HuH-7.5 (cell line): ENCODE measurements at regions not wholly inside any gene's neighbourhood (a gene's known extent, or its start where the extent isn't known, plus 50 kb on each side); places are given as distances from the start of the nearest gene placed in this dataset.

Experiments used
- DNase-seq: peaks from one replicate; pipeline ENCODE4 v3.0.0; 2011; ENCODE audit warnings: low spot score

GRCh38 chr12:97335115-97335514, 127.5 kb upstream of the RMST start:
- no peak for DNase-seq

- DNase-seq: no peak
These were observed 125.5 kb upstream of the RMST start for GRCh38 chr12:97336900-97337751.

GRCh38 chr12:97342130-97342529, 120.5 kb upstream of the RMST start:
- DNase-seq: no peak

- DNase-seq: no peak
These were observed 114.6 kb upstream of the RMST start for GRCh38 chr12:97347956-97348355.

- DNase-seq: no peak
These were observed 104.2 kb upstream of the RMST start for GRCh38 chr12:97358361-97358760.

GRCh38 chr12:97359021-97359690, 103.4 kb upstream of the RMST start:
- DNase-seq: no peak

GRCh38 chr12:97363693-97364092, 98.9 kb upstream of the RMST start:
- DNase-seq: no peak

GRCh38 chr12:97368462-97369163, 94.0 kb upstream of the RMST start:
- no peak for DNase-seq

- DNase-seq: no peak
These were observed 87.3 kb upstream of the RMST start for GRCh38 chr12:97375310-97375709.

- DNase-seq: no peak
These were observed 82.2 kb upstream of the RMST start for GRCh38 chr12:97380440-97380839.

GRCh38 chr12:97385121-97385520, 77.5 kb upstream of the RMST start:
- DNase-seq: no peak

GRCh38 chr12:97386133-97386581, 76.4 kb upstream of the RMST start:
- no peak for DNase-seq

- DNase-seq: no peak
These were observed 74.8 kb upstream of the RMST start for GRCh38 chr12:97387844-97388243.

GRCh38 chr12:97394657-97395056, 67.9 kb upstream of the RMST start:
- DNase-seq: no peak

GRCh38 chr12:97397008-97397407, 65.6 kb upstream of the RMST start:
- no peak for DNase-seq

- DNase-seq: no peak
These were observed 63.9 kb upstream of the RMST start for GRCh38 chr12:97398704-97399103.

GRCh38 chr12:97404093-97404492, 58.5 kb upstream of the RMST start:
- DNase-seq: no peak

- DNase-seq: peak; percentile 39
These were observed 58.1 kb upstream of the RMST start for GRCh38 chr12:97404543-97404942.

GRCh38 chr12:97408363-97408762, 54.2 kb upstream of the RMST start:
- no peak for DNase-seq

GRCh38 chr12:97411341-97411740, 51.3 kb upstream of the RMST start:
- DNase-seq: no peak
